ENCODE measurements at regions not wholly inside any gene's neighbourhood (a gene's known extent, or its start where the extent isn't known, plus 50 kb on each side); places are given as distances from the start of the nearest gene placed in this dataset.

- TF ChIP-seq REST (IDR thresholded peaks at IDR 0.05; ENCODE audit: unreplicated experiment) (no peak), CTCF (conservative IDR thresholded peaks at IDR 0.05; ENCODE audit: low read depth in 2 of 2) (no peak), NANOG (IDR thresholded peaks at IDR 0.05; ENCODE audit: borderline replicate concordance) (no peak), POLR2AphosphoS5 (IDR thresholded peaks at IDR 0.05; ENCODE audit: low read depth) (no peak), CREB1 (CRISPR knock-in tag; IDR thresholded peaks at IDR 0.05; ENCODE audit: low read depth) (no peak), EZH2 (IDR thresholded peaks at IDR 0.05; ENCODE audit: low read depth, unreplicated experiment) (no peak), EZH2phosphoT487 (IDR thresholded peaks at IDR 0.05; ENCODE audit: unreplicated experiment) (no peak), ETS1 (IDR thresholded peaks at IDR 0.05) (no peak), JUNB (IDR thresholded peaks at IDR 0.05; ENCODE audit: unreplicated experiment) (no peak), ZNF114 (CRISPR knock-in tag; IDR thresholded peaks at IDR 0.05) (no peak), STAT1 (IDR thresholded peaks at IDR 0.05; ENCODE audit: unreplicated experiment) (no peak), ZNF331 (CRISPR knock-in tag; IDR thresholded peaks at IDR 0.05; ENCODE audit: low read depth) (no peak)
Observed at GRCh38 chr11:116503216-116504160, 269.3 kb downstream of the BUD13 start.
